Uterus (tissue), 2 donors: ENCODE measurements at regions not wholly inside any gene's neighbourhood (a gene's known extent, or its start where the extent isn't known, plus 50 kb on each side); places are given as distances from the start of the nearest gene placed in this dataset.

ENCODE experiments used
- POLR2A ChIP-seq, 2 donors: fragments of 450-650 bp; IDR thresholded peaks; one replicate each; pipeline ENCODE4 v1.6.1; 2016; ENCODE audit warnings: antibody characterized with exemption in 2 of 2, mild to moderate bottlenecking in 1 of 2, moderate library complexity in 1 of 2
- TF ChIP-seq, protein P1 (sequence below), 4 experiments: fragments of 200-600 bp in 2 of 4; fragments of 450-650 bp in 2 of 4; sonication (generic) in 2 of 4; IDR thresholded peaks; one replicate each; pipeline ENCODE4 v1.5.1; 2016 to 2019; ENCODE audit warnings: antibody characterized with exemption in 4 of 4, mild to moderate bottlenecking in 2 of 4, moderate library complexity in 1 of 4

DNA sequence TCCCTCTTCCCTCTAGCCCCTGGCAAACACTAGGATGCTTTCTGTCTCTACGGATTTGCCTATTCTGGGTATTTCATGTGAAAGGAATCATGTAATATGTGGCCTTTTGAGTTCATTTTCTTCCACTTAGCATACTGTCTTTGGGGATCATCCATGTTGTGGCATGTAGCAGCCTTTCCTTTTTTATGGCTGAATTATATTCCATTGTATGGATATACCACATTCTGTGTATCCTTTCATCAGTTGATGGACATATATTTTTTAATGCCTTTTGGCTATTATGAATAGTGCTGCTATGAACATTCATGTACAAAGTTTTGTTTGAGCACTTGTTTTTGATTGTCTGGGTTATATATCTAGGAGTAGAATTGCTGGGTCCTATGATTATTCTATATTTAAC, 258.4 kb upstream of the CSF3R start:
- TF ChIP-seq, protein P1, sequence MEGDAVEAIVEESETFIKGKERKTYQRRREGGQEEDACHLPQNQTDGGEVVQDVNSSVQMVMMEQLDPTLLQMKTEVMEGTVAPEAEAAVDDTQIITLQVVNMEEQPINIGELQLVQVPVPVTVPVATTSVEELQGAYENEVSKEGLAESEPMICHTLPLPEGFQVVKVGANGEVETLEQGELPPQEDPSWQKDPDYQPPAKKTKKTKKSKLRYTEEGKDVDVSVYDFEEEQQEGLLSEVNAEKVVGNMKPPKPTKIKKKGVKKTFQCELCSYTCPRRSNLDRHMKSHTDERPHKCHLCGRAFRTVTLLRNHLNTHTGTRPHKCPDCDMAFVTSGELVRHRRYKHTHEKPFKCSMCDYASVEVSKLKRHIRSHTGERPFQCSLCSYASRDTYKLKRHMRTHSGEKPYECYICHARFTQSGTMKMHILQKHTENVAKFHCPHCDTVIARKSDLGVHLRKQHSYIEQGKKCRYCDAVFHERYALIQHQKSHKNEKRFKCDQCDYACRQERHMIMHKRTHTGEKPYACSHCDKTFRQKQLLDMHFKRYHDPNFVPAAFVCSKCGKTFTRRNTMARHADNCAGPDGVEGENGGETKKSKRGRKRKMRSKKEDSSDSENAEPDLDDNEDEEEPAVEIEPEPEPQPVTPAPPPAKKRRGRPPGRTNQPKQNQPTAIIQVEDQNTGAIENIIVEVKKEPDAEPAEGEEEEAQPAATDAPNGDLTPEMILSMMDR (IDR thresholded peaks at IDR 0.05) = no peak
- TF ChIP-seq POLR2A (IDR thresholded peaks at IDR 0.05) = no peak
